Breast epithelium (tissue), 3 donors: ENCODE measurements at regions not wholly inside any gene's neighbourhood (a gene's known extent, or its start where the extent isn't known, plus 50 kb on each side); places are given as distances from the start of the nearest gene placed in this dataset.
"Not testable (repeated sequence)": the region's sequence is repeated elsewhere in the genome, so short reads cannot be mapped to it uniquely, and the experiment has no call there.

Experiments used
- CTCF ChIP-seq, 3 donors: fragments of 450-650 bp; IDR thresholded peaks; one replicate each; pipeline ENCODE4 v1.5.1; 2016 to 2017; ENCODE audit warnings: antibody characterized with exemption in 3 of 3, mild to moderate bottlenecking in 3 of 3, moderate library complexity in 3 of 3
- POLR2A ChIP-seq: fragments of 450-650 bp; IDR thresholded peaks from one replicate; pipeline ENCODE4 v1.6.1; 2016; ENCODE audit warnings: antibody characterized with exemption, mild to moderate bottlenecking, moderate library complexity

DNA sequence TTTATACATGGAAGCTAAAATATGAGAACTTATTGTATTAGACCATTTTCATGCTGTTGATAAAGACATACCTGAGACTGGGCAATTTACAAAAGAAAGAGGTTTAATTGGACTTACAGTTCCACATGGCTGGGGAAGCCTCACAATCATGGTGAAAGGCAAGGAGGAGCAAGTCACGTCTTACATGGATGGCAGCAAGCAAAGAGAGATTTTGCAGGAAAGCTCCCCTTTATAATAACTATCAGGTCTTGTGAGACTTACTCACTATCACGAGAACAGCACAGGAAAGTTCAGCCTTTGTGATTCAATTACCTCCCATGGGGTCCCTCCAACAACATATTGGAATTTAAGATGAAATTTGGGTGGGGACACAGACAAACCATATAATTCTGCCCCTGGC is 740.1 kb upstream of the NECTIN3 start:
- TF ChIP-seq CTCF (IDR thresholded peaks at IDR 0.05); POLR2A: not testable (repeated sequence)
